K562 (cell line): ENCODE measurements at regions not wholly inside any gene's neighbourhood (a gene's known extent, or its start where the extent isn't known, plus 50 kb on each side); places are given as distances from the start of the nearest gene placed in this dataset.
"Not testable (repeated sequence)": the region's sequence is repeated elsewhere in the genome, so short reads cannot be mapped to it uniquely, and the experiment has no call there.

Experiments
- ATAC-seq: fragments of 200-7000 bp; cut with Tn5 transposase; 3 replicates; pipeline ENCODE4 v1.9.1; 2020; ENCODE audit warnings: moderate library complexity
- BruUV-seq: library from RNA; stranded (reverse); fragments of 400-500 nt; replicated peaks from 2 replicates; lab custom pipeline; 2021; lab: Mats Ljungman, UMichigan
- CTCF ChIA-PET: fragments of 300-600 bp; formaldehyde crosslinking; extraction: SDS; loops from one replicate; lab custom pipeline; 2021; ENCODE audit warnings: low intra/inter-chr PET ratio; lab: Yijun Ruan, JAX
- POLR2A ChIA-PET: fragments of 300-600, 350-650 bp; sonication (Branson Sonifier 250); formaldehyde crosslinking; extraction: SDS; loops from one replicate; lab custom pipeline; 2021; ENCODE audit warnings: antibody characterized with exemption, inconsistent platforms; lab: Yijun Ruan, JAX
- DNase-seq, 4 experiments: peaks; one replicate each; pipeline versions ENCODE4 v3.0.0 to v3.0.0-alpha.2; 2011 to 2018; ENCODE audit warnings: low spot score in 3 of 4, mixed read lengths in 3 of 4; ENCODE audit errors: extremely low read depth in 1 of 4
- FAIRE-seq: peaks from 2 replicates; lab custom pipeline; 2011; peaks lifted over from hg19 to GRCh38; lab: Jason Lieb, UNC
- H2AFZ ChIP-seq: 2 replicates; pipeline ENCODE4 v1.6.0; 2011; ENCODE audit warnings: low read depth, low read length, control low read depth, inconsistent platforms
- H3K27ac ChIP-seq: fragments of 200-600 bp; 3 replicates; pipeline ENCODE4 v1.8.0; 2011; ENCODE audit warnings: low read depth, mild to moderate bottlenecking, control low read depth, inconsistent platforms, low read length, moderate library complexity, mixed read lengths; ENCODE audit errors: extremely low read depth
- H3K27me3 ChIP-seq, 2 experiments: fragments of 300-600 bp in 1 of 2; 2 replicates in 1 of 2; 3 replicates in 1 of 2; pipeline versions ENCODE4 v1.6.0 to v1.8.0; 2011; ENCODE audit warnings: inconsistent platforms in 2 of 2, low read length in 2 of 2, mild to moderate bottlenecking in 1 of 2, mixed read lengths in 1 of 2, moderate library complexity in 1 of 2; ENCODE audit not compliant: control insufficient read depth in 2 of 2, insufficient read depth in 2 of 2
- H3K36me3 ChIP-seq: fragments of 300-600 bp; 3 replicates; pipeline ENCODE4 v1.8.0; 2011; ENCODE audit warnings: mild to moderate bottlenecking, low read length, inconsistent platforms; ENCODE audit not compliant: control insufficient read depth, insufficient read depth
- H3K4me1 ChIP-seq, 2 experiments: fragments of 200-600 bp in 1 of 2; replicated peaks in 1 of 2; 2 replicates in 1 of 2; 3 replicates in 1 of 2; pipeline versions ENCODE4 v1.5.1 to v1.8.0; 2011; ENCODE audit warnings: inconsistent platforms in 2 of 2, low read length in 2 of 2, mild to moderate bottlenecking in 1 of 2, mixed read lengths in 1 of 2, moderate library complexity in 1 of 2; ENCODE audit not compliant: control insufficient read depth in 2 of 2, insufficient read depth in 2 of 2
- H3K4me2 ChIP-seq: 2 replicates; pipeline ENCODE4 v1.6.1; 2011; ENCODE audit warnings: low read length, control low read depth, inconsistent platforms, mixed read lengths; ENCODE audit not compliant: insufficient read depth
- H3K4me3 ChIP-seq: fragments of 200-600 bp; sonication (generic), shearing (Covaris generic); 2 replicates; pipeline ENCODE4 v1.5.1; 2016; ENCODE audit warnings: control low read depth, inconsistent platforms
- H3K79me2 ChIP-seq: fragments of 200-600 bp; 3 replicates; pipeline ENCODE4 v1.8.0; 2011; ENCODE audit warnings: low read length, inconsistent platforms; ENCODE audit not compliant: control insufficient read depth, insufficient read depth
- H3K9ac ChIP-seq, 2 experiments: 2 replicates each; pipeline versions ENCODE4 v1.6.0 to v1.6.1; 2011; ENCODE audit warnings: low read depth in 2 of 2, low read length in 2 of 2, control low read depth in 1 of 2, inconsistent platforms in 1 of 2, mild to moderate bottlenecking in 1 of 2, mixed read lengths in 1 of 2; ENCODE audit not compliant: insufficient read depth in 1 of 2
- H3K9me1 ChIP-seq: one replicate; pipeline ENCODE4 v1.6.0; 2011; ENCODE audit warnings: inconsistent platforms, mild to moderate bottlenecking, low read length, moderate library complexity; ENCODE audit not compliant: control insufficient read depth, insufficient read depth
- H3K9me3 ChIP-seq: replicated peaks from 2 replicates; pipeline ENCODE4 v1.5.1; 2011; ENCODE audit warnings: low read depth, low read length, inconsistent platforms; ENCODE audit not compliant: control insufficient read depth, insufficient read depth
- H4K20me1 ChIP-seq: replicated peaks from 2 replicates; pipeline ENCODE4 v1.6.1; 2011; ENCODE audit warnings: low read length, inconsistent platforms, mixed read lengths; ENCODE audit not compliant: control insufficient read depth, insufficient read depth
- BCL6 ChIP-seq: fragments of 250-450 bp; sonication (Bioruptor Pico); IDR thresholded peaks from 2 replicates; pipeline ENCODE4 v1.4.0; 2020
- HIVEP1 ChIP-seq: fragments of 250-450 bp; sonication (Bioruptor Pico); IDR thresholded peaks from 2 replicates; pipeline ENCODE4 v1.4.0; 2020; ENCODE audit warnings: mild to moderate bottlenecking
- KLF13 ChIP-seq: fragments of 450-650 bp; IDR thresholded peaks from 2 replicates; pipeline ENCODE4 v1.6.1; 2016; ENCODE audit warnings: missing genetic modification characterization, low read depth, mild to moderate bottlenecking, missing compliant biosample characterization, moderate library complexity, borderline replicate concordance
- MAFG ChIP-seq: fragments of 450-650 bp; conservative IDR thresholded peaks from 2 replicates; pipeline ENCODE4 v1.6.1; 2016; ENCODE audit warnings: missing genetic modification characterization, missing compliant biosample characterization
- NFIX ChIP-seq: fragments of 250-450 bp; sonication (Bioruptor Pico); IDR thresholded peaks from 2 replicates; pipeline ENCODE4 v1.4.0; 2020; ENCODE audit warnings: low read depth, mild to moderate bottlenecking, moderate library complexity
- TAF9B ChIP-seq: fragments of 450-650 bp; IDR thresholded peaks from 2 replicates; pipeline ENCODE4 v1.6.1; 2018; ENCODE audit warnings: mild to moderate bottlenecking; ENCODE audit not compliant: partially characterized antibody
- WHSC1 ChIP-seq: IDR thresholded peaks from one replicate; pipeline ENCODE4 v1.6.1; 2012; ENCODE audit warnings: low read length, control low read depth, inconsistent platforms
- WGBS: fragments of 100-300 bp; shearing (Covaris generic); methylation state at CpG from one replicate; pipeline ENCODE4 v1.1.6; 2016; ENCODE audit warnings: low coverage, mixed read lengths; ENCODE audit not compliant: insufficient coverage; ENCODE audit errors: missing lambda C conversion rate; 5-methylcytosine and 5-hydroxymethylcytosine counted together
- in situ Hi-C: fragments of 300-500 bp; cut with MboI; formaldehyde crosslinking; loops from 4 replicates; pipeline ENCODE4 v1.15.0; 2018; ENCODE audit warnings: inconsistent platforms, mixed read lengths
- intact Hi-C: fragments of 100-400 bp; cut with micrococcal nuclease; formaldehyde crosslinking; loops from 2 replicates; pipeline ENCODE4 v1.14.2; 2022
- TF ChIP-seq, protein P1 (sequence below): fragments of 450-650 bp; formaldehyde crosslinking; IDR thresholded peaks from 2 replicates; pipeline ENCODE4 v1.4.0; 2020; ENCODE audit warnings: mild to moderate bottlenecking, moderate library complexity

GRCh38 chr3:144746631-144747030 is 775.0 kb downstream of the DIPK2A start:
- Histone ChIP-seq H3K79me2 (no peaks in the 10 kb centered on the region), H3K4me3 (no peak overlapping the region), H3K9me3 (no peaks in the 10 kb centered on the region), H3K27ac (no peak overlapping the region), H3K4me2 (no peak overlapping the region), H2AFZ (no peak overlapping the region), H3K4me1 (no peaks in the 10 kb centered on the region), H3K27me3 (no peaks in the 10 kb centered on the region), H4K20me1 (no peaks in the 10 kb centered on the region), H3K9ac (no peak overlapping the region), H3K36me3 (no peaks in the 10 kb centered on the region), H3K9me1 (no peaks in the 10 kb centered on the region)
- BruUV-seq: no TSS peak
- ChIA-PET POLR2A (no interaction called here), CTCF (no interaction called here)
- TF ChIP-seq, protein P1, sequence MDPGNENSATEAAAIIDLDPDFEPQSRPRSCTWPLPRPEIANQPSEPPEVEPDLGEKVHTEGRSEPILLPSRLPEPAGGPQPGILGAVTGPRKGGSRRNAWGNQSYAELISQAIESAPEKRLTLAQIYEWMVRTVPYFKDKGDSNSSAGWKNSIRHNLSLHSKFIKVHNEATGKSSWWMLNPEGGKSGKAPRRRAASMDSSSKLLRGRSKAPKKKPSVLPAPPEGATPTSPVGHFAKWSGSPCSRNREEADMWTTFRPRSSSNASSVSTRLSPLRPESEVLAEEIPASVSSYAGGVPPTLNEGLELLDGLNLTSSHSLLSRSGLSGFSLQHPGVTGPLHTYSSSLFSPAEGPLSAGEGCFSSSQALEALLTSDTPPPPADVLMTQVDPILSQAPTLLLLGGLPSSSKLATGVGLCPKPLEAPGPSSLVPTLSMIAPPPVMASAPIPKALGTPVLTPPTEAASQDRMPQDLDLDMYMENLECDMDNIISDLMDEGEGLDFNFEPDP (CRISPR knock-in tag): no peak
- TF ChIP-seq NFIX (CRISPR knock-in tag) (no peak), WHSC1 (no peak), TAF9B (no peak), HIVEP1 (CRISPR knock-in tag) (no peak), KLF13 (tag) (no peak), MAFG (tag) (no peak), BCL6 (no peak)
- ATAC-seq (no peak), FAIRE-seq (no peak), DNase-seq (no peak)
- in situ Hi-C loops (no loop called here), intact Hi-C loops (no loop called here)
- 0% methylated on average over 2 of the region's 2 CpGs for WGBS

DNA sequence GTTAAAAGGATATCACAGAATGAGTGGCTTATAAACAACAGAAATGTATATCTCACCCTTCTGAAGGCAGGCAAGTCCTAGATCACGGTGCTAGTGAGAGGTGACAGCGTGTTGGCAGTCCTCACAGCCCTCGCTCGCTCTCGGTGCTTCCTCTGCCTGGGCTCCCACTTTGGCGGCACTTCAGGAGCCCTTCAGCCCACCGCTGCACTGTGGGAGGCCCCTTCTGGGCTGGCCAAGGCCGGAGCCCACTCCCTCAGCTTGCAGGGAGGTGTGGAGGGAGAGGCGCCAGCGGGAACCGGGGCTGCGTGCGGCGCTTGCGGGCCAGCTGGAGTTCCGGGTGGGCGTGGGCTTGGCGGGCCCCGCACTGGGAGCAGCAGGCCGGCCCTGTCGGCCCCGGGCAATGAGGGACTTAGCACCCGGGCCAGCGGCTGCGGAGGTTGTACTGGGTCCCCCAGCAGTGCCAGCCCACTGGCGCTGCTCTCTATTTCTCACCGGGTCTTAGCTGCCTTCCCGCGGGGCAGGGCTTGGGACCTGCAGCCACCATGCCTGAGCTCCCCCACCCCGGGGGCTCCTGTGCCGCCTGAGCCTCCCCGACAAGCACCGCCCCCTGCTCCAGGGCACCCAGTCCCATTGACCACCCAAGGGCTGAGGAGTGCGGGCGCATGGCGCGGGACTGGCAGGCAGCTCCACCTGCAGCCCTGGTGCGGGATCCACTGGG is 778.1 kb downstream of the DIPK2A start:
- H4K20me1 ChIP-seq, CTCF ChIA-PET, H3K9me1 ChIP-seq, FAIRE-seq, in situ Hi-C loops, H2AFZ ChIP-seq, H3K4me2 ChIP-seq, DNase-seq, H3K27me3 ChIP-seq, intact Hi-C loops, H3K36me3 ChIP-seq, ATAC-seq, H3K27ac ChIP-seq, H3K4me1 ChIP-seq, H3K4me3 ChIP-seq, H3K79me2 ChIP-seq, BruUV-seq, H3K9ac ChIP-seq, POLR2A ChIA-PET, H3K9me3 ChIP-seq: not testable (repeated sequence)
- WGBS: 0% methylated on average over 16 of the region's 38 CpGs
